Panc1 (cell line): ENCODE measurements at regions not wholly inside any gene's neighbourhood (a gene's known extent, or its start where the extent isn't known, plus 50 kb on each side); places are given as distances from the start of the nearest gene placed in this dataset.

Experiments used
- ATAC-seq: fragments of 200-7000 bp; cut with Tn5 transposase; 2 replicates; pipeline ENCODE4 v1.9.1; 2020; ENCODE audit warnings: mild to moderate bottlenecking, moderate library complexity
- BruUV-seq: library from RNA; stranded (reverse); fragments of 400-500 nt; replicated peaks from 2 replicates; lab custom pipeline; 2021; lab: Mats Ljungman, UMichigan
- CTCF ChIA-PET: fragments of 300-600 bp; sonication (Branson Sonifier 250); formaldehyde crosslinking; loops from one replicate; lab custom pipeline; 2022; ENCODE audit warnings: antibody characterized with exemption; lab: Charles Lee
- POLR2A ChIA-PET: fragments of 300-600 bp; sonication (Branson Sonifier 250); formaldehyde crosslinking; loops from one replicate; lab custom pipeline; 2022; ENCODE audit warnings: antibody characterized with exemption; lab: Charles Lee
- DNase-seq: peaks from one replicate; pipeline ENCODE4 v3.0.0-alpha.2; 2010; ENCODE audit warnings: low read depth, low spot score
- H3K27ac ChIP-seq: 2 replicates; pipeline ENCODE4 v1.5.1; 2011; ENCODE audit warnings: mild to moderate bottlenecking, low read length, inconsistent platforms
- H3K27me3 ChIP-seq: fragments of 200-500 bp; sonication (Bioruptor generic); 2 replicates; pipeline ENCODE4 v1.6.0; 2014; ENCODE audit warnings: low read length, inconsistent platforms; ENCODE audit not compliant: control insufficient read depth, insufficient read depth
- H3K36me3 ChIP-seq: fragments of 200-500 bp; sonication (Bioruptor generic); 2 replicates; pipeline ENCODE4 v1.5.1; 2014; ENCODE audit warnings: inconsistent platforms, mild to moderate bottlenecking, low read length, moderate library complexity; ENCODE audit not compliant: control insufficient read depth, insufficient read depth
- H3K4me1 ChIP-seq: 2 replicates; pipeline ENCODE4 v1.5.1; 2011; ENCODE audit warnings: inconsistent platforms, mild to moderate bottlenecking, low read length, moderate library complexity; ENCODE audit not compliant: control insufficient read depth, insufficient read depth
- H3K4me3 ChIP-seq, 2 experiments: 2 replicates each; pipeline ENCODE4 v1.5.1; 2011 to 2012; ENCODE audit warnings: low read depth in 2 of 2, low read length in 2 of 2, mild to moderate bottlenecking in 2 of 2, inconsistent platforms in 1 of 2, moderate library complexity in 1 of 2
- H3K9me3 ChIP-seq: fragments of 200-500 bp; sonication (Bioruptor generic); 2 replicates; pipeline ENCODE4 v1.5.1; 2014; ENCODE audit warnings: low read depth, mild to moderate bottlenecking, inconsistent platforms, low read length, moderate library complexity; ENCODE audit not compliant: control insufficient read depth, insufficient read depth
- POLR2AphosphoS5 ChIP-seq: IDR thresholded peaks from 2 replicates; pipeline ENCODE4 v1.6.1; 2012; ENCODE audit warnings: mild to moderate bottlenecking, low read depth, low read length, moderate library complexity
- SIN3A ChIP-seq: IDR thresholded peaks from 2 replicates; pipeline ENCODE4 v1.6.1; 2012; ENCODE audit warnings: low read depth, mild to moderate bottlenecking, low read length, moderate library complexity, borderline replicate concordance; ENCODE audit not compliant: insufficient read depth
- TCF7L2 ChIP-seq: IDR thresholded peaks from 2 replicates; pipeline ENCODE4 v1.6.1; 2011; ENCODE audit warnings: mild to moderate bottlenecking, low read depth, low read length, inconsistent platforms
- in situ Hi-C: cut with HindIII; loops from 2 replicates; pipeline ENCODE4 v1.10.0; 2016; ENCODE audit warnings: low sequenced_read_pairs, low pct_unique_long_range_greater_than_20kb
- intact Hi-C: fragments of 100-400 bp; cut with micrococcal nuclease; formaldehyde crosslinking; loops from one replicate; pipeline ENCODE4 v1.10.0; 2022; ENCODE audit not compliant: unreplicated experiment
- TF ChIP-seq, protein P1 (sequence below), 2 experiments: IDR thresholded peaks; 2 replicates each; pipeline ENCODE4 v1.6.1; 2011 to 2012; ENCODE audit warnings: low read depth in 2 of 2, control low read depth in 1 of 2, low read length in 1 of 2, mild to moderate bottlenecking in 1 of 2, moderate library complexity in 1 of 2; ENCODE audit not compliant: insufficient read depth in 1 of 2
- TF ChIP-seq, protein P2 (sequence below): fragments of 450-650 bp; IDR thresholded peaks from 2 replicates; pipeline ENCODE4 v1.5.1; 2017; ENCODE audit warnings: mild to moderate bottlenecking

DNA sequence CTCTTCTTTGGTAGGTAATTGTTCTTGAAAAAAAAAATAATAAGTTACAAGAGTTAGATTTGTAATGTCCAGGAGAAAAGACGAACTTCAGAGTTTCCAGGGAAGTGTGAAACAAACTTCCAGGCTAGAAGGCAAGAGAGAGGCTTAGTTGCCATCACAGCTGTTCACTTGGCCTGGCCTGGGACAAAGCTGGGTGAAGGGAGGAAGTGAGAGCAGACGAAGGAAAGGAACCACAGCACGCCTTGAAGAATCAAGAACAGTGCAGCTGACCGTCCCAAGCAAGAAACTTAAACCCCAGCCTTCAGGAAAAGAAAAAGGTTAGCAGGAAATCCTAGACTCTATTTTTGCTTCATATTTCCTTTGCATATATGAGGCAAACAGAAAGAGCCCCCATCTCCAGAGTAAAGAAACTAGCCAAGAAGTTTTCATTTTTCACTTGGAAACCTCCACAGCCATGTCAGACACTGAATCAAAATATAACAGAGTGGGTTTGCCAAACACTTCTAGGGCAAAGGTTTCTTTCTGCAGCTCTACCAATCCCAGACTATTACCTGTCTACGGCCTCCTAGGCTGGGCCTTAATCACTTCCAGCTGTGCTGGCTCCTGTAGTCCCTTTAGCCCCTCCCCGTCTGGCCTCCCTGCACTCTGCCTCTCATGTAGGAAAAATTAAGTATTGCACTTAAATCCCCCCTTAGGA, 209.6 kb downstream of the SPATA18 start:
- BruUV-seq = no TSS peak
- no peak for ATAC-seq
- CTCF ChIA-PET = interaction anchor here (0.7 kb wide), 1 partner anchor 20 kb away, joined by 3 read pairs; no protein-coding TSS in a partner anchor

DNA sequence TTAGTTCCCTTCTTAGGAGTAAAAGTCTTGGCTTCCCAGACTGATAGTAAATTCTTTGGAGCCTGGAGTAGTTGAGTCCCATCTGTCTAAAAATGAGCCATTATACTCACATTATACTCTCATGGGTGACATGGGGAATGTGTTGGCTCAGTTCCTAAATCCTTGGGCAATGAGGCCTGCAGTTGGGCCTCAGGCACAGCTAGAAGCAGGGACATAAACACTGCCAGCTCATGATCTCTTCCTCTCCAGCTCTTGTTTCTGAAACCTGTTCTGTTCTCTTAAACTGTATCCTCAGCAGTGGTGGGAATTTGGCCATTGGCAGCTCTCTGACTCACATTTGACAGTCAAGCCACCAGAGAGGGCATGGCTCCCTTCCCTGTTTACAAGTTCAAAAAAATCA, 212.5 kb downstream of the SPATA18 start:
- no peak for DNase-seq
- Histone ChIP-seq H3K4me3 (no peak overlapping the region), H3K9me3 (no peaks in the 10 kb centered on the region), H3K4me1 (no peaks in the 10 kb centered on the region), H3K36me3 (no peaks in the 10 kb centered on the region), H3K27me3 (no peaks in the 10 kb centered on the region), H3K27ac (no peak overlapping the region)
- ChIA-PET POLR2A (no interaction called here), CTCF (no interaction called here)
- in situ Hi-C loops (no loop called here), intact Hi-C loops (no loop called here)
- ATAC-seq = no peak
- TF ChIP-seq SIN3A (no peak), POLR2AphosphoS5 (no peak), TCF7L2 (no peak)
- TF ChIP-seq, protein P1, sequence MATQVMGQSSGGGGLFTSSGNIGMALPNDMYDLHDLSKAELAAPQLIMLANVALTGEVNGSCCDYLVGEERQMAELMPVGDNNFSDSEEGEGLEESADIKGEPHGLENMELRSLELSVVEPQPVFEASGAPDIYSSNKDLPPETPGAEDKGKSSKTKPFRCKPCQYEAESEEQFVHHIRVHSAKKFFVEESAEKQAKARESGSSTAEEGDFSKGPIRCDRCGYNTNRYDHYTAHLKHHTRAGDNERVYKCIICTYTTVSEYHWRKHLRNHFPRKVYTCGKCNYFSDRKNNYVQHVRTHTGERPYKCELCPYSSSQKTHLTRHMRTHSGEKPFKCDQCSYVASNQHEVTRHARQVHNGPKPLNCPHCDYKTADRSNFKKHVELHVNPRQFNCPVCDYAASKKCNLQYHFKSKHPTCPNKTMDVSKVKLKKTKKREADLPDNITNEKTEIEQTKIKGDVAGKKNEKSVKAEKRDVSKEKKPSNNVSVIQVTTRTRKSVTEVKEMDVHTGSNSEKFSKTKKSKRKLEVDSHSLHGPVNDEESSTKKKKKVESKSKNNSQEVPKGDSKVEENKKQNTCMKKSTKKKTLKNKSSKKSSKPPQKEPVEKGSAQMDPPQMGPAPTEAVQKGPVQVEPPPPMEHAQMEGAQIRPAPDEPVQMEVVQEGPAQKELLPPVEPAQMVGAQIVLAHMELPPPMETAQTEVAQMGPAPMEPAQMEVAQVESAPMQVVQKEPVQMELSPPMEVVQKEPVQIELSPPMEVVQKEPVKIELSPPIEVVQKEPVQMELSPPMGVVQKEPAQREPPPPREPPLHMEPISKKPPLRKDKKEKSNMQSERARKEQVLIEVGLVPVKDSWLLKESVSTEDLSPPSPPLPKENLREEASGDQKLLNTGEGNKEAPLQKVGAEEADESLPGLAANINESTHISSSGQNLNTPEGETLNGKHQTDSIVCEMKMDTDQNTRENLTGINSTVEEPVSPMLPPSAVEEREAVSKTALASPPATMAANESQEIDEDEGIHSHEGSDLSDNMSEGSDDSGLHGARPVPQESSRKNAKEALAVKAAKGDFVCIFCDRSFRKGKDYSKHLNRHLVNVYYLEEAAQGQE (IDR thresholded peaks at IDR 0.05; ENCODE audit: insufficient read depth in 1 of 2, low read depth in 2 of 2, low read length in 1 of 2) = no peak
- TF ChIP-seq, protein P2, sequence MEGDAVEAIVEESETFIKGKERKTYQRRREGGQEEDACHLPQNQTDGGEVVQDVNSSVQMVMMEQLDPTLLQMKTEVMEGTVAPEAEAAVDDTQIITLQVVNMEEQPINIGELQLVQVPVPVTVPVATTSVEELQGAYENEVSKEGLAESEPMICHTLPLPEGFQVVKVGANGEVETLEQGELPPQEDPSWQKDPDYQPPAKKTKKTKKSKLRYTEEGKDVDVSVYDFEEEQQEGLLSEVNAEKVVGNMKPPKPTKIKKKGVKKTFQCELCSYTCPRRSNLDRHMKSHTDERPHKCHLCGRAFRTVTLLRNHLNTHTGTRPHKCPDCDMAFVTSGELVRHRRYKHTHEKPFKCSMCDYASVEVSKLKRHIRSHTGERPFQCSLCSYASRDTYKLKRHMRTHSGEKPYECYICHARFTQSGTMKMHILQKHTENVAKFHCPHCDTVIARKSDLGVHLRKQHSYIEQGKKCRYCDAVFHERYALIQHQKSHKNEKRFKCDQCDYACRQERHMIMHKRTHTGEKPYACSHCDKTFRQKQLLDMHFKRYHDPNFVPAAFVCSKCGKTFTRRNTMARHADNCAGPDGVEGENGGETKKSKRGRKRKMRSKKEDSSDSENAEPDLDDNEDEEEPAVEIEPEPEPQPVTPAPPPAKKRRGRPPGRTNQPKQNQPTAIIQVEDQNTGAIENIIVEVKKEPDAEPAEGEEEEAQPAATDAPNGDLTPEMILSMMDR = no peak
- BruUV-seq = no TSS peak

More for the DNA sequence above, 209.6 kb downstream of the SPATA18 start:
- H3K36me3 ChIP-seq = no peaks in the 10 kb centered on the region
- POLR2A ChIA-PET = interaction anchor here (0.7 kb wide), 1 partner anchor 13 kb away, joined by 4 read pairs; no protein-coding TSS in a partner anchor
- no peak overlapping the region for H3K4me3 ChIP-seq
- TF ChIP-seq, protein P2 = no peak
- TF ChIP-seq, protein P1 (IDR thresholded peaks at IDR 0.05; ENCODE audit: insufficient read depth in 1 of 2, low read depth in 2 of 2, low read length in 1 of 2) = no peak
- TF ChIP-seq POLR2AphosphoS5 (no peak), SIN3A (no peak), TCF7L2 (no peak)
- in situ Hi-C loops = no loop called here
- H3K9me3 ChIP-seq = no peaks in the 10 kb centered on the region
- H3K27me3 ChIP-seq = no peaks in the 10 kb centered on the region
- no peak for DNase-seq
- intact Hi-C loops = no loop called here
- no peaks in the 10 kb centered on the region for H3K4me1 ChIP-seq
- no peak overlapping the region for H3K27ac ChIP-seq
